Right cardiac atrium (tissue), 5 donors: ENCODE measurements at regions not wholly inside any gene's neighbourhood (a gene's known extent, or its start where the extent isn't known, plus 50 kb on each side); places are given as distances from the start of the nearest gene placed in this dataset.
"Not testable (repeated sequence)": the region's sequence is repeated elsewhere in the genome, so short reads cannot be mapped to it uniquely, and the experiment has no call there.

Experiments used
- ATAC-seq, 2 donors: fragments of 200-7000 bp; cut with Tn5 transposase; one replicate each; pipeline versions ENCODE4 v1.8.0 to v1.9.1; 2020; ENCODE audit warnings: moderate library complexity in 2 of 2, mild to moderate bottlenecking in 1 of 2
- DNase-seq, 3 donors: peaks; one replicate each; pipeline ENCODE4 v3.0.0-alpha.2; 2020
- H3K27ac ChIP-seq: one replicate; pipeline ENCODE4 v1.5.1; 2013; ENCODE audit warnings: mild to moderate bottlenecking, low read length, control low read depth, moderate library complexity
- H3K27me3 ChIP-seq: one replicate; pipeline ENCODE4 v1.6.1; 2013; ENCODE audit not compliant: control insufficient read depth, insufficient read depth
- H3K4me1 ChIP-seq: one replicate; pipeline ENCODE4 v1.6.1; 2013; ENCODE audit warnings: low read length; ENCODE audit not compliant: control insufficient read depth, insufficient read depth
- H3K4me3 ChIP-seq: one replicate; pipeline ENCODE4 v1.5.1; 2013; ENCODE audit warnings: low read length, control low read depth
- H3K9me3 ChIP-seq: one replicate; pipeline ENCODE4 v1.6.1; 2013; ENCODE audit warnings: low read length; ENCODE audit not compliant: control insufficient read depth
- WGBS: extraction: QIAGEN DNeasy Blood & Tissue Kit; methylation state at CpG from one replicate; pipeline ENCODE4 v1.1.7; 2013; 5-methylcytosine and 5-hydroxymethylcytosine counted together
- intact Hi-C, 4 donors: fragments of 100-400 bp; cut with DNase I; formaldehyde crosslinking; loops; one replicate each; pipeline versions ENCODE4 v1.11.0 to v1.14.0; 2022 to 2023
- donor health status: healthy with polysubstance abuse.
- donor health status: DM: no; HTN: yes; CAD: no.
- donor health status: DM: no; HTN: no; CAD: no.
- donor health status: DM: no; HTN: yes; CAD: no; lungs with severe emphysema.
- donor health status: DM: yes; HTN: yes; CAD: no.

DNA sequence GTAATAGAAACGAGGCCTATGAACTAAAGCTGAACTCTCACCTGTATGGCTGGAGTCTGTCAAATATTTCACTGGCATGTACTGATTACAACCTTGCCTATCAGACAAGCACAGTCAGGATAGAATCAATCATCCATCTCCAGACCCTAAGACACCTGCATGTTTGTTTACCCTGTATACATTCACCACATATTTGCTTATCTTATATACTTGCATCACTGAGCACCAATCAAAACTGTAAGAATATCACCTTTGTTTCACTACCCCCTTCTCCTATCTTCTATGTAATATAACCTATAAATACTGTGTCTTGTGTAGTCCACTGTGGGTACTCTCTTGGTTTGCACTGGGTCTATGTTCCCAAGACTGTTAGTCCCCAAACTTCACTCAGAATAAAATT is 1085.7 kb downstream of the TAF11L14 start:
- 19% methylated on average over 1 of the region's 1 CpG for WGBS
- ATAC-seq: no peak
- intact Hi-C loops: no loop called here
- H3K9me3 ChIP-seq: no peaks in the 10 kb centered on the region
- no peak overlapping the region for H3K27ac ChIP-seq
- no peaks in the 10 kb centered on the region for H3K4me1 ChIP-seq
- H3K27me3 ChIP-seq: no peaks in the 10 kb centered on the region
- H3K4me3 ChIP-seq: no peak overlapping the region
- no peak for DNase-seq

DNA sequence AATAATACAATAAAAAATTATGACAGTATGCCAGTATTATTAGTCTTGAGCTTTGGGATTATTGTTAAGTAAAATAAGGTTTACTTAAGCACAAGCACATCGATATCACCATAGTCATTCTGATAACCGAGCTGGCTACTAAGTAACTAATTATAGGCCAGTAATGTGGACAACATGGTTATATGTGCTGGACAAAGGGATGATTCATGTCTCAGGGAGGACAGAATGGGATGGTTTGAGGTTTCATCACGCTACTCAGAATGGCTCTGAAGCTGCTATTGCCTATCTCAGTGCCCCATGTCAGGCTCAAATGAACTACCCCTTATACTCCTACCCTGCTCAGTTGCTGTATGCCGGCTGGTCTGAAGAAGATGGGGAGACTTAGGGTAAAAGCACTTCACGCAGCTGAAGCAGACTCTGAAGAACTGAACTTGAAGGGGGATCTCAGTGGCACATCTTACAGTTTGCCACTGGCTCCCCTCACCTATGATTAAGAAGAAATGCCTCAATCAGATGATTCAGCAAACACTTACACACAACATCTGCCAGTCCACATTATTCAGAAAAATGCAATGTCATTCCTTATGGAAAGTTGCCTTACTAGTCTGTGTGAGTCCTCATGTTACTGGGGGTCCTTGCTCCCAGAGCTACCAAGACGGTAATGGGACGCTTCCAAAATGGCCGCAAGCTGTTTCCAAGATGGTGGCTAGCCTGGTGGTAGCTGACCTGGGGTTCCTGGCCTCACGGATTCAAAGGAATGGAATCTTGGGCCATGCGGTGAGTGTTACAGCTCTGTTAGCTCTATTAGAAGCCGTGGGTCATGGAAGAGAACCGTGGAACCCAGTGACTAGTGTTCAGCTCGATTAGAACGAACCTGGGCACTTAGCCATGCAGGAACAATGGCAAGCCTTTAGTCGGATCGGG is 1098.6 kb downstream of the TAF11L14 start:
- H3K27me3 ChIP-seq: no peaks in the 10 kb centered on the region
- ATAC-seq: no peak

DNA sequence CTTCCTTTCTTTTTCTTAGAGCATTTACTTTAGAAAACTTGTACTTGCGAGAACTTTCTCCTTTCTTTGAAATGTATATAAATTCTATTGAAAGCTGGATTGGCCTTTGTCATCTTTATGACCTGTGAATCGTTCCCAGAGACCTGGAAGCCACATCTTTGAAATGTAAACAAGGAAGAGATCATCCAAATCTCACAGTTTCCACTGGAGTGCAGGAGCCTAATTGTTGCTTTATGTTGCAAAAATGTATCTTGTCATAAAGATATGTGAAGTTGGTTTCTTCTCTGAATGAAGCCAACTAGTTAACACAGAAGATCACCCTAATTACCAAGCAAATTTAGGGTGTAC is 1101.8 kb downstream of the TAF11L14 start:
- DNase-seq (no peak), ATAC-seq (no peak)
- no peaks in the 10 kb centered on the region for H3K9me3 ChIP-seq
- H3K27ac ChIP-seq: no peak overlapping the region
- no peak overlapping the region for H3K4me3 ChIP-seq
- intact Hi-C loops: no loop called here
- no peaks in the 10 kb centered on the region for H3K4me1 ChIP-seq
- no peaks in the 10 kb centered on the region for H3K27me3 ChIP-seq
- WGBS: 60% methylated on average over 2 of the region's 2 CpGs

More for the DNA sequence above, 1098.6 kb downstream of the TAF11L14 start:
- Histone ChIP-seq H3K9me3 (no peaks in the 10 kb centered on the region), H3K4me3 (no peak overlapping the region), H3K27ac (no peak overlapping the region), H3K4me1 (no peaks in the 10 kb centered on the region)
- intact Hi-C loops: no loop called here
- DNase-seq: no peak
- WGBS: 89% methylated on average over 16 of the region's 16 CpGs

DNA sequence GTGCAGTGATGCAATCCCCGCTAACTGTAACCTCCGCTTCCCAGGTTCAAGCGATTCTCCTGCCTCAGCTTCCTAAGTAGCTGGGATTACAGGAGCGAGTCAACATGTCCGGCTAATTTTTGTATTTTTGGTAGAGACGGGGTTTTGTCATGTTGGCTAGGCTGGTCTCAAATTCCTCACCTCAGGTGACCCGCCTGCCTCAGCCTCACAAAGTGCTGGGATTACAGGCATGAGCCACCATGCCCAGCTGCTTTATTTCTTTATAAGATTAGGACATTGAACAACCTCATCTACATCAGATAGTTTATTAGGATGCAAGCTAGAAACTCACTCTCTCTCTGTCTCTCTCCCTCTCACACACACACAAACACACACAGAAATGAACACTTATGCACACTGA is 1102.5 kb downstream of the TAF11L14 start:
- H3K4me3 ChIP-seq, H3K27ac ChIP-seq, H3K27me3 ChIP-seq, DNase-seq, ATAC-seq, H3K4me1 ChIP-seq, H3K9me3 ChIP-seq, intact Hi-C loops: not testable (repeated sequence)
- 85% methylated on average over 7 of the region's 7 CpGs for WGBS

DNA sequence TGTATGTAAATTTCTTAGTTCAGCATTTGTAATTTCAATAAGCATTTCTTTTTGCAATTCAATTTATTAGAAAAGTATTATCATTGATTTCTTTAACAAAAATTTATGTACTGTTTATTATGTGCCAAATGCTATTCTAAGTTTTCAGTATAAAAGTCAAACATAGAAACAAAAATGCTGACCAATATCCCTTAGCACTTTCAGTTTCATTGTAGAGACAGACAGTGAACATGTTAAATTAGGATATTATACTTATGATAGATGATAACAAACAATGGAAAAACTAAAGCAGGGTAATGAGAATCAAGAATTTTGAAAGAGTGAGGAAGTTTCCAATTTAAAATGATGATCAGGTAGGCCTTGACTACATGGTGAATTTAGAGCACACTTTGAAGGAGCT is 1106.0 kb downstream of the TAF11L14 start:
- DNase-seq (no peak), ATAC-seq (no peak)
- intact Hi-C loops: no loop called here
- Histone ChIP-seq H3K9me3 (peaks cover 3% of the 10 kb centered on the region), H3K4me1 (no peaks in the 10 kb centered on the region), H3K27ac (no peak overlapping the region), H3K27me3 (no peaks in the 10 kb centered on the region), H3K4me3 (no peak overlapping the region)

DNA sequence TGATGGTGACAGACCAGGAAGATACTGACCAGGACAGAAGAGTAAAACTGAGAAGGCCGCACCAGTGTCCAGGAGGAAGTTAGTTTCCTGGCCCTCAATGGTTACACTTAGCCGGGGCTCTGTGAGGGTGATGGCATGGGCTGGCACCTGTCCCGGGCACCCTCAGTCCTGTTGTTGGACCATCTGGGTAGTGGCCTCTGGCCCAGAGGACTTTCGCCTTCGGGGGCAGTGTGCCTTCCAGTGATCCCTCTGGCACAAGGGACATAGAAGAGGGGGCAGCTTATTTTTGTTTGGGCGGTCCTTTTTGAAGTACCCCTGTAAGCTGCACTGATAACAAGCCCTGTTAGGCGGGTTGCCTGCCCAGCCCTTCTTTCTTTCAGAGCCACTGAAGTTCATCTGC is 1108.6 kb downstream of the TAF11L14 start:
- H3K4me3 ChIP-seq: no peak overlapping the region
- H3K27ac ChIP-seq: no peak overlapping the region
- DNase-seq (no peak), ATAC-seq (no peak)
- intact Hi-C loops: no loop called here
- peaks cover 6% of the 10 kb centered on the region for H3K9me3 ChIP-seq
- no peaks in the 10 kb centered on the region for H3K27me3 ChIP-seq
- 86% methylated on average over 7 of the region's 7 CpGs for WGBS
- H3K4me1 ChIP-seq: no peaks in the 10 kb centered on the region

DNA sequence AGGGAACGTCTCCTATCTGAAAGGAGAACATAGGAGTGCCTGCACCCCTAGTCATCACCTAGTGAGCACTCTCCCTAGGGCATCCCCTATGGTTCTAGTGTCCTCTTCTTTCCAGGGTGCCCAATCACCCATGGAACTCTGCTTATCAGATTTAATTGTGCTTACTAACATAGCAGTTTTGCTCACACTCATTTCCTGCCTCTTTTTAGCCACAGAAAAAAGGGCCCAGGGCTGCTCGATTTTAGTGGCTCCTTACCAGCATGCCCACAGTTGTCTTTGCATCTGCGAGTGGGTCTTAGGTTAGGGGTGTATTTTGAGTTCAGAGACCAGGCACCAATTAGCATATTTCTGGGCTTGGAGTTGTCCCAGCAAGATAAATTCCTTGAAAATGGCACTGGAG is 1110.2 kb downstream of the TAF11L14 start:
- Histone ChIP-seq H3K27me3 (no peaks in the 10 kb centered on the region), H3K4me3 (no peak overlapping the region), H3K9me3 (peaks cover 6% of the 10 kb centered on the region), H3K4me1 (no peaks in the 10 kb centered on the region), H3K27ac (no peak overlapping the region)
- ATAC-seq: no peak
- WGBS: 64% methylated on average over 3 of the region's 3 CpGs
- intact Hi-C loops: no loop called here
- no peak for DNase-seq

DNA sequence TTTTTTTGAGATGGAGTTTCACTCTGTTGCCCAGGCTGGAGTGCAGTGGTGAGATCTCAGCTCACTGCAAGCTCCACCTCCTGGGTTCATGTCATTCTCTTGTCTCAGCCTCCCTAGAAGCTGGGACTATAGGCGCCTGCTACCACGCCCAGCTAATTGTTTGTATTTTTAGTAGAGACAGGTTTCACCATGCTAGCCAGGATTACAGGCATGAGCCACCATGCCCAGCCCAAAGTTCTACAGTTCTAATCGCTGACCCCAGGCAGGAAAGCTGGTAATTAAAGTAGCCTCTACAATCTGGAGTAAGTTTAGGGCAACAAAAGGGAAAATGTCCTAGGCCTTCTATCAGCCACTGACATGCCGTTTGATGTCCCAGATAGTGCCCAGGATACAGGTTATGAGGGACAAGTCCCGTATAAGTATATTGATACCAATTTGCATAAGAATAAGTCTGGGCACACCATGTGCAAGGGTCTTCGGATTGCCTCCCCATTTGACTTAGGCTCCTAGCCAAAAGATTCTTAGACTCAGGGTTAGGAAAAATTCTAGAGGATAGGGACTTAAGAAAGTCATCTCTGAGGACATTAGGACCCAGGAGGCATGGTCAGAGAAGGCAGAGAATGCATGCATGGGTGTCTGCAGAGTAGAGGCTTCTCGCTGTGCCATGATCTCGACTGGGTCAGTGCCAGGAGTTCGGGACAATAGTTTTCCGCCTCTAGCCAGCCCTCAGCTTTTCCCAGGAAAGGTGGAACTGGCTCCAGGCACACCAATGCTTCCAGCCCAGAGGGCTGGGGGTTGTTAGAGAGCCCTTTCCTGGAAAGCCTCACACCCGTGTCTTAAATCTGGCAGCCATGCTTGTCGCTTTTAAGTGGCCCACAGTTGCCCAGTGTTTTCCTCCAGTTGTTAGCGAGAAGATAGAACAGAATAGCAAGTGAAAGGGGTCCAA is 1111.1 kb downstream of the TAF11L14 start:
- peak in 1 of 2 donors; percentile 75 for ATAC-seq
- WGBS: 71% methylated on average over 13 of the region's 13 CpGs
- Histone ChIP-seq H3K4me3 (peak overlapping the region; percentile 48), H3K27me3 (no peaks in the 10 kb centered on the region), H3K4me1 (no peaks in the 10 kb centered on the region), H3K27ac (peak overlapping the region; percentile 73), H3K9me3 (peaks cover 8% of the 10 kb centered on the region)
- intact Hi-C loops: no loop called here
- DNase-seq: peak in 1 of 3 donors; percentile 16

DNA sequence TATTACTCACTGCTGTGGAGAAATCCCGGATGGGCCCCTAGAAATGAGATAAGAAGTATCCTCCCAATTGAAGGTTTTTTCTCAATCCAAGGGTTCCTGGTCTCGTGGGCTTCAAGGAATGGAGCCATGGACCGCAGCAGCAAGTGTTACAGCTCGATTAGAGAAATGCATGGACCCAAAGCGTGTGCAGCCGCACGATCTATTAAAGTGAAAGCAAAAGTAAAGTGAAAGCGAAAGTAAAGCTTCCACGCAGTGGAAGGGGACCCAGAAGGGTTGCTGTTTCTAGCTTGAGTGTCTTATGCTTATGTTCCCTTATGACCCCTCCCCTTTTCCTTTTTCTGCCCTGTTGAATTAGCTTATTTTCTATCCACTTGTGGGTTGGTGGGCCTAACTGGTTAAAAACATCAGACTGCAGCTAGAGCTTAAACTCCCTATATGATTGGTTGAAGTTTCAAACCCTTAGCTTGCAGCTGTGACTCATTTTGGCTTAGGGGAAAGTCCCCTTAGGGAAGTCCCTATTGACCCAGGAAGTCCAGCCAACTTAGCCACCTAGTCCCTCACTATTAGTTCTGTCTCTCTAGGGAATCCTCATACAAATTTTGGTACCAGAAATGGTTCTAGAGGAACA is 1111.8 kb downstream of the TAF11L14 start:
- intact Hi-C loops: no loop called here
- Histone ChIP-seq H3K9me3 (peaks cover 10% of the 10 kb centered on the region), H3K27ac (peak overlapping the region; percentile 73), H3K27me3 (no peaks in the 10 kb centered on the region), H3K4me1 (no peaks in the 10 kb centered on the region), H3K4me3 (peak overlapping the region; percentile 48)
- ATAC-seq: no peak
- no peak for DNase-seq
- 63% methylated on average over 9 of the region's 9 CpGs for WGBS

DNA sequence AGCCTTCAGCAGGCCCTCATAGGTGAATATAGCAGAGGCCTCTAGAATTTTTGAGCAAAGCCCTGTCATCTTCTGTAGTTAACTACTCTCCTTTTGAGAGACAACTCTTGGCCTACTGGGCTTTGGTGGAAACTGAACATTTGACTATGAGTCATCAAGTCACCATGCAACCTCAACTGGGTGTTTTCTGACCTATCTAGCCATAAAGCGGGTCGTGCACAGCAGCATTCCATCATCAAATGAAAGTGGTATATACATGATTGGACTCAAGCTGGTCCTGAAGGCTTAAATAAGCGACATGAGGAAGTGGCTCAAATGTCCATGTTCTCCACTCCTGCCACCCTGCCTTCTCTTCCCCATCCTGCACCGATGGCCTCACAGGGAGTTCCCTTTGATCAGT is 1115.5 kb downstream of the TAF11L14 start:
- peaks cover 10% of the 10 kb centered on the region for H3K9me3 ChIP-seq
- no peaks in the 10 kb centered on the region for H3K4me1 ChIP-seq
- ATAC-seq (no peak), DNase-seq (no peak)
- H3K27me3 ChIP-seq: no peaks in the 10 kb centered on the region
- H3K4me3 ChIP-seq: no peak overlapping the region
- H3K27ac ChIP-seq: no peak overlapping the region
- intact Hi-C loops: no loop called here
- 81% methylated on average over 4 of the region's 4 CpGs for WGBS

DNA sequence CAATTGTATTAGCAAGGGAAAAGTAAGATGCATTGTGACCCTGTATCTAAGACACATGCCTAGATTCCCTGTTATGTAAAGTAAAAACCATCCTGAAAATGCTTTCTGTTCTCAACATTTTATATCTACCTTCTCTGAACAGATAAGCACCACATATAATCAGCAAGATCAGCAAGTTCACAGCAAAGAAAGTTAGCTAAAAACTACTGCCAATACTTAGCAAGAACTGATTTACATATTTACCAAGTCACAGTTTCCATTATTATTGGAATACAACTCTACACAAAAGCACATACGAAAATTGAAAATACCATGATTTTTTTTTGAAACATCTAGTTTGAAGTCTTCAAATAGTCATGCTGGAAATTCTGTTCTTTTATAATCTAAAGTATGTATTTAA is 1118.1 kb downstream of the TAF11L14 start:
- intact Hi-C loops: no loop called here
- DNase-seq (no peak), ATAC-seq (no peak)
- H3K4me1 ChIP-seq: no peaks in the 10 kb centered on the region
- no peak overlapping the region for H3K27ac ChIP-seq
- 67% methylated on average over 1 of the region's 1 CpG for WGBS
- H3K4me3 ChIP-seq: no peak overlapping the region
- peaks cover 7% of the 10 kb centered on the region for H3K9me3 ChIP-seq
- no peaks in the 10 kb centered on the region for H3K27me3 ChIP-seq
